ENCODE measurements at regions not wholly inside any gene's neighbourhood (a gene's known extent, or its start where the extent isn't known, plus 50 kb on each side); places are given as distances from the start of the nearest gene placed in this dataset.

DNA sequence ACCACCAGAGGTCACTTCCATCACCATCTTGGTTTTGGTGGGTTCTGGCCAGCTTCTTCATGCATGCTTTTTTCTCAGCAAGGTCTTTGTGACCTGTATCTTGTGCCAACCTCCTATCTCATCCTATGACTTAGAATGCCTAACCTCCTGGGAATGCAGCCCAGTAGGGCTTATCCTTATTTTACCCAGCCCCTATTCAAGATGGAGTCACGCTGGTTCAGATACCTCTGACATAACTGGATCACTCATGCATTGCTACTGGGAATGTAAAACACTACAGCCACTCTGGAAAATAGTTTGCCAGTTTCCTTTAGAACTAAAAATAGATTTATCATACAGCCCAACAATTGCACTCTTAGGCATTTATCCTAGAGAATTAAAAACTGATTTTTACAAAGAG lies 219.2 kb downstream of the IRS1 start:
- Mint-ChIP-seq H3K36me3 (ENCODE audit: low read depth) (no peaks in the 10 kb centered on the region), H3K9me3 (no peaks in the 10 kb centered on the region), H3K27me3 (peaks cover 25% of the 10 kb centered on the region), H3K27ac (no peak overlapping the region), H3K4me1 (ENCODE audit: low read depth) (no peaks in the 10 kb centered on the region), H3K4me3 (no peak overlapping the region)
- Histone ChIP-seq H3K36me3 (ENCODE audit: insufficient read depth, low read length) (no peaks in the 10 kb centered on the region), H3K9me3 (ENCODE audit: control insufficient read depth in 1 of 2, insufficient read depth in 1 of 2, low read length in 2 of 2) (no peaks in the 10 kb centered on the region), H3K27me3 (ENCODE audit: control insufficient read depth in 1 of 2, insufficient read depth in 2 of 2, low read length in 2 of 2) (peaks cover 0 to 10% of the 10 kb centered on the region in 2 experiments), H3K27ac (ENCODE audit: low read depth in 1 of 2, low read length in 2 of 2) (no peak overlapping the region), H3K4me1 (ENCODE audit: insufficient read depth, low read length) (no peaks in the 10 kb centered on the region), H3K4me3 (ENCODE audit: low read length) (no peak overlapping the region)
- ATAC-seq (ENCODE audit: poor library complexity) (no peak), DNase-seq (no peak)
- ChIA-PET CTCF (no interaction called here), POLR2A (no interaction called here)
- intact Hi-C loops (cut with DNase I, micrococcal nuclease) = no loop called here
- TF ChIP-seq, protein P1, sequence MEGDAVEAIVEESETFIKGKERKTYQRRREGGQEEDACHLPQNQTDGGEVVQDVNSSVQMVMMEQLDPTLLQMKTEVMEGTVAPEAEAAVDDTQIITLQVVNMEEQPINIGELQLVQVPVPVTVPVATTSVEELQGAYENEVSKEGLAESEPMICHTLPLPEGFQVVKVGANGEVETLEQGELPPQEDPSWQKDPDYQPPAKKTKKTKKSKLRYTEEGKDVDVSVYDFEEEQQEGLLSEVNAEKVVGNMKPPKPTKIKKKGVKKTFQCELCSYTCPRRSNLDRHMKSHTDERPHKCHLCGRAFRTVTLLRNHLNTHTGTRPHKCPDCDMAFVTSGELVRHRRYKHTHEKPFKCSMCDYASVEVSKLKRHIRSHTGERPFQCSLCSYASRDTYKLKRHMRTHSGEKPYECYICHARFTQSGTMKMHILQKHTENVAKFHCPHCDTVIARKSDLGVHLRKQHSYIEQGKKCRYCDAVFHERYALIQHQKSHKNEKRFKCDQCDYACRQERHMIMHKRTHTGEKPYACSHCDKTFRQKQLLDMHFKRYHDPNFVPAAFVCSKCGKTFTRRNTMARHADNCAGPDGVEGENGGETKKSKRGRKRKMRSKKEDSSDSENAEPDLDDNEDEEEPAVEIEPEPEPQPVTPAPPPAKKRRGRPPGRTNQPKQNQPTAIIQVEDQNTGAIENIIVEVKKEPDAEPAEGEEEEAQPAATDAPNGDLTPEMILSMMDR (IDR thresholded peaks at IDR 0.05) = no peak

DNA sequence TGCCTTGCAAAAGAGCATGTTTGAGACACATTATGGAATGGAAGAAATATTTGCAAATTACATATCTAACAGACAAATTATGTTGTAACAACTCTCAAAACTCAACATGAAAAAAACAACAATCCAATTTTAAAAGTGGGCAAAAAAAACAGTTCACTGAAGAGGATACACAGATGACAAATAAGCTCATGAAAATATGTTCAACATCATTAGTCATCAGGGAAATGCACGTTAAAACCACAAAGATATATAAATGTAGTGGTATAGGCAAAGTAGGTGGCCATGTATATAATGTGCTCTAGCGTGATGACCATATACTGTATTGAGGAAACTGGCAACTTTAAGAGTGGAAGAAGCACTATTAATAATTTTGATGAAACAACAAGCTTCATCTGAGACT lies 220.1 kb downstream of the IRS1 start:
- peaks cover 25% of the 10 kb centered on the region for H3K27me3 Mint-ChIP-seq
- TF ChIP-seq, protein P1 (IDR thresholded peaks at IDR 0.05) = no peak
- H3K27me3 ChIP-seq (ENCODE audit: control insufficient read depth in 1 of 2, insufficient read depth in 2 of 2, low read length in 2 of 2) = peaks cover 0 to 10% of the 10 kb centered on the region in 2 experiments
- POLR2A ChIA-PET = no interaction called here
- no peak overlapping the region for H3K4me3 ChIP-seq (ENCODE audit: low read length)
- no peaks in the 10 kb centered on the region for H3K9me3 ChIP-seq (ENCODE audit: control insufficient read depth in 1 of 2, insufficient read depth in 1 of 2, low read length in 2 of 2)
- H3K4me1 ChIP-seq (ENCODE audit: insufficient read depth, low read length) = no peaks in the 10 kb centered on the region
- ATAC-seq (ENCODE audit: poor library complexity) (no peak), DNase-seq (no peak)
- H3K9me3 Mint-ChIP-seq = no peaks in the 10 kb centered on the region
- H3K27ac ChIP-seq (ENCODE audit: low read depth in 1 of 2, low read length in 2 of 2) = no peak overlapping the region
- CTCF ChIA-PET = no interaction called here
- no peak overlapping the region for H3K4me3 Mint-ChIP-seq
- no peaks in the 10 kb centered on the region for H3K36me3 ChIP-seq (ENCODE audit: insufficient read depth, low read length)
- no peaks in the 10 kb centered on the region for H3K36me3 Mint-ChIP-seq (ENCODE audit: low read depth)
- intact Hi-C loops (cut with DNase I, micrococcal nuclease) = no loop called here
- no peaks in the 10 kb centered on the region for H3K4me1 Mint-ChIP-seq (ENCODE audit: low read depth)
- H3K27ac Mint-ChIP-seq = no peak overlapping the region

DNA sequence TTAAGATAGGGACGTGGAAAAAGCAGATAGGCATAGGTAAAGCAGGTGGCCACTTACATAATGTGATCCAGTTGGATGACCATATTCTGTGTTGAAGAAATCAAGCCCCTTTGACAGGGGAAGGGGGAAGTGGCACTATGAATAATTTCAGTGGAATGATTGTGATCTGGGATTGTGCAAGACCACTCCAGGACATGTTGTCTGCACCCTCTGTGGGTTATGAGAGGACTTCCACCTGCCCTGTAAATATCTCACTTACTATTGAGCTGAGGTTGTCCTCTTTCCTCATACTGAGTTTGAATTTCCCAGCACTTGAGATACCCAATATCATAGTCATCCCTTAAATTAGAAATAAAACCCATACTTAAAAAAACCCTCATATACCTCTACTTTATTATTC lies 220.7 kb downstream of the IRS1 start:
- H3K27me3 Mint-ChIP-seq = peaks cover 25% of the 10 kb centered on the region
- CTCF ChIA-PET = no interaction called here

More for the DNA sequence above, 220.7 kb downstream of the IRS1 start:
- ATAC-seq (ENCODE audit: poor library complexity) = no peak
- no peak overlapping the region for H3K27ac ChIP-seq (ENCODE audit: low read depth in 1 of 2, low read length in 2 of 2)
- no peak overlapping the region for H3K4me3 ChIP-seq (ENCODE audit: low read length)
- intact Hi-C loops (cut with DNase I, micrococcal nuclease) = no loop called here
- H3K36me3 ChIP-seq (ENCODE audit: insufficient read depth, low read length) = no peaks in the 10 kb centered on the region
- POLR2A ChIA-PET = no interaction called here
- H3K4me1 ChIP-seq (ENCODE audit: insufficient read depth, low read length) = no peaks in the 10 kb centered on the region
- H3K9me3 ChIP-seq (ENCODE audit: control insufficient read depth in 1 of 2, insufficient read depth in 1 of 2, low read length in 2 of 2) = no peaks in the 10 kb centered on the region
- peaks cover 0 to 10% of the 10 kb centered on the region in 2 experiments for H3K27me3 ChIP-seq (ENCODE audit: control insufficient read depth in 1 of 2, insufficient read depth in 2 of 2, low read length in 2 of 2)
- no peaks in the 10 kb centered on the region for H3K9me3 Mint-ChIP-seq
- no peaks in the 10 kb centered on the region for H3K4me1 Mint-ChIP-seq (ENCODE audit: low read depth)
- no peak overlapping the region for H3K4me3 Mint-ChIP-seq
- TF ChIP-seq, protein P1 (IDR thresholded peaks at IDR 0.05) = no peak
- no peak overlapping the region for H3K27ac Mint-ChIP-seq
- H3K36me3 Mint-ChIP-seq (ENCODE audit: low read depth) = no peaks in the 10 kb centered on the region
- DNase-seq = no peak
